ENCODE measurements at regions not wholly inside any gene's neighbourhood (a gene's known extent, or its start where the extent isn't known, plus 50 kb on each side); places are given as distances from the start of the nearest gene placed in this dataset.

DNA sequence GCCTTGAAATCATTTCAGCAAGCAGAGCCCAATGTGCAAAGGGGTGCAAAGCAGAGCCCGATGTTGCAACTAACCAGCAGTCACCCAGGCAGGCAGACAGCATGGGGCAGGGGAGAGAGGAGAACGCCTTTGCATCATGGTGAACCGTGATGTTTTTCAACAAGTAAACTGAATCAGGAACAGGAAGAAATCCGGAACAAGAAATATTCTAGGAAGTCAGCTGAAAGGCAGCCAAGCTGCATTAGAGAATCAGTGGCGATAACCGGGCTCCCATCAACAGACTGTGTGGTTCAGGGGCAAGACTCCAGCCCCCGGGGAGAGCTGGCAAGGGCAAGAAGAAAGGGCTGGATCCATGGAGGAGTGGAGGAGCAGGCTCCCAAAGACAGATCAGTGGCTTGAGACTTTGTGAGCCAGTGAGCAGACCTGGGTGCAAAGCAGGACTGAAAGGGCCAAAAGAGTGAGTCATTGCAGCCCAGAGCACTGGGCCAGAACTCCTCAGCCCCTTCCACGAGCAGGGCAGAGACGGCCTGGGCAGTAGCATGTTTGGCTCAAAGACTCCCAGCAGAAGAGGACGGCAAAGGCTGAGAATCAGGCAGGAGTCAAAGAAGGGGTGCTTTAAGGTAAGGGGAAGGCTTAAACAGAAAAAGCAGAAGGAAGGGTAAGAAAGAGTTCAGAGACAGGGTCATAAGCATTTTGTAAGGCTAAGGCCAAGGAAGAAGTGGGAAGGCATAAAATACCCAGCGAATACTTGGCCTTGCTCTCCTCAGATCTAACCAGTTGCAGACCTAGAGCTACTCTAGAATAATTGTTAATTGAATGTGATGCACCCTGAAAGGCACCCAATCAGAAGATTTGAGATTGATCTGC is 155.0 kb downstream of the SETD4 start:
- Histone ChIP-seq H3K36me3 (ENCODE audit: control insufficient read depth in 1 of 2, insufficient read depth in 2 of 2, low read length in 2 of 2) (no peaks in the 10 kb centered on the region), H3K27me3 (ENCODE audit: control insufficient read depth in 1 of 2, insufficient read depth in 2 of 2, low read length in 2 of 2) (no peaks in the 10 kb centered on the region), H3K27ac (ENCODE audit: low read depth, low read length) (no peak overlapping the region), H3K4me1 (ENCODE audit: control insufficient read depth in 1 of 2, insufficient read depth in 2 of 2, low read length in 2 of 2) (peaks cover 0 to 4% of the 10 kb centered on the region in 2 donors), H3K9me3 (ENCODE audit: control insufficient read depth in 1 of 2, low read length in 2 of 2) (no peaks in the 10 kb centered on the region), H3K4me3 (ENCODE audit: low read depth in 1 of 2, low read length in 2 of 2) (no peak overlapping the region), H3K9ac (ENCODE audit: low read depth in 1 of 2, low read length in 2 of 2) (no peak overlapping the region)

DNA sequence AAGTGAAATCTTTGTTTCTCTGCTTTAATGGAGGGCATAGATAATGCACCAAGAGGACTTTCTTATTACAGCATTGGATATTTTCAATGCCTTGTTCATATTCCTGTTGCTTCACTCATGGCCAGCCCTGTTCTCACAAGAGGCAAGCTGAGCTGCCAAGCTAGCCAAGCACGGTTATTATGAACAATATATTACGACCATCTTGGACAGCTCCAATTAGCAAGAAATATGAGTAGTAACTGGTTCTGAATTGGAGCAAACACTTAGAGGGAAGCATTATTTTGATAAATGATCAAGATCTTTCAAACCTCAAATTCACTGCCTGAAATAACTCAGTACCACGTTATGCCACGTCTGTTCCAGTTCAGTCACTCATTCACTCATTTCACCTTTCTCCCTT is 159.8 kb downstream of the SETD4 start:
- Histone ChIP-seq H3K4me1 (ENCODE audit: control insufficient read depth in 1 of 2, insufficient read depth in 2 of 2, low read length in 2 of 2) (peaks cover 0 to 4% of the 10 kb centered on the region in 2 donors), H3K9me3 (ENCODE audit: control insufficient read depth in 1 of 2, low read length in 2 of 2) (no peaks in the 10 kb centered on the region), H3K4me3 (ENCODE audit: low read depth in 1 of 2, low read length in 2 of 2) (no peak overlapping the region), H3K9ac (ENCODE audit: low read depth in 1 of 2, low read length in 2 of 2) (no peak overlapping the region), H3K27ac (ENCODE audit: low read depth, low read length) (no peak overlapping the region), H3K36me3 (ENCODE audit: control insufficient read depth in 1 of 2, insufficient read depth in 2 of 2, low read length in 2 of 2) (no peaks in the 10 kb centered on the region), H3K27me3 (ENCODE audit: control insufficient read depth in 1 of 2, insufficient read depth in 2 of 2, low read length in 2 of 2) (no peaks in the 10 kb centered on the region)

DNA sequence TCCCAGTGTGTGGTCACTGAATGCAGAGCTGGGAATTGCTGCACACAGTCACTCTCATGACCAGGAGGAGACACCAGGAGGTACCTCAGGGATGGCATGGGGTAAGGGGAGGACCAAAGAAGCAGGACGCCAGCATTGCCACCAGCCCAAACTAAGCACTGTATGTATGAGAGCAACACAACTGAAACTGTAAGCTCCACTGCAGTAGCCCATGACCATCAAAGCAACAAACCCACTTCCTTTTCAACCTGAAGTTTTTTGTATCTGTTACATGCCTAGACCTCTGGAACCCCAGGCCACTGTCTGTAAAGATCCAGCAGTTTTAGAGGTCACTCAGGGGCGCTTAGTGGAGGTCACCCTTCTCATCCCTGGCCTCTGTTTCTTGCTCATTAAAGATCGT is 164.3 kb downstream of the SETD4 start:
- Histone ChIP-seq H3K9me3 (ENCODE audit: control insufficient read depth in 1 of 2, low read length in 2 of 2) (no peaks in the 10 kb centered on the region), H3K27ac (ENCODE audit: low read depth, low read length) (no peak overlapping the region), H3K4me3 (ENCODE audit: low read depth in 1 of 2, low read length in 2 of 2) (no peak overlapping the region), H3K9ac (ENCODE audit: low read depth in 1 of 2, low read length in 2 of 2) (no peak overlapping the region), H3K36me3 (ENCODE audit: control insufficient read depth in 1 of 2, insufficient read depth in 2 of 2, low read length in 2 of 2) (no peaks in the 10 kb centered on the region), H3K4me1 (ENCODE audit: control insufficient read depth in 1 of 2, insufficient read depth in 2 of 2, low read length in 2 of 2) (no peaks in the 10 kb centered on the region), H3K27me3 (ENCODE audit: control insufficient read depth in 1 of 2, insufficient read depth in 2 of 2, low read length in 2 of 2) (no peaks in the 10 kb centered on the region)

DNA sequence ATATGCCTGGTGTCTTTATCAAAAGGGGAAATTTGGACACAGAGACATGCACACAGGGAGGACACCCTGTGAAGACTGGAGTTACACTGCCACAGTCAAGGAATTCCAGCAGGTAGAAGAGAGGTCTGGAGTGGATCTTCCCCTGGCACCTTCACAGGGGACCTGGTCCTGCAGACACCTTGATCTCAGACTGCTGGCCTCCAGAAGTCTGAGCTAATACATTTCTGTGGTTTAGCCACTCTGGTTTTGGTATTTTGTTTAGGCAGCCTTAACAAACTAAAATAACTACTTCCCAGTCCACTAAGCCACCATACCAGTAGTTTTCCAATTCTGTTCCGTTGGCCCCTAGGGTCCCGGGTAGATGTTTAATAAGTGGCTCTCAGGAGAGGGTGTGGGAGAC is 164.7 kb downstream of the SETD4 start:
- Histone ChIP-seq H3K9me3 (ENCODE audit: control insufficient read depth in 1 of 2, low read length in 2 of 2) (no peaks in the 10 kb centered on the region), H3K4me3 (ENCODE audit: low read depth in 1 of 2, low read length in 2 of 2) (no peak overlapping the region), H3K4me1 (ENCODE audit: control insufficient read depth in 1 of 2, insufficient read depth in 2 of 2, low read length in 2 of 2) (no peaks in the 10 kb centered on the region), H3K27ac (ENCODE audit: low read depth, low read length) (no peak overlapping the region), H3K27me3 (ENCODE audit: control insufficient read depth in 1 of 2, insufficient read depth in 2 of 2, low read length in 2 of 2) (no peaks in the 10 kb centered on the region), H3K9ac (ENCODE audit: low read depth in 1 of 2, low read length in 2 of 2) (no peak overlapping the region), H3K36me3 (ENCODE audit: control insufficient read depth in 1 of 2, insufficient read depth in 2 of 2, low read length in 2 of 2) (no peaks in the 10 kb centered on the region)

DNA sequence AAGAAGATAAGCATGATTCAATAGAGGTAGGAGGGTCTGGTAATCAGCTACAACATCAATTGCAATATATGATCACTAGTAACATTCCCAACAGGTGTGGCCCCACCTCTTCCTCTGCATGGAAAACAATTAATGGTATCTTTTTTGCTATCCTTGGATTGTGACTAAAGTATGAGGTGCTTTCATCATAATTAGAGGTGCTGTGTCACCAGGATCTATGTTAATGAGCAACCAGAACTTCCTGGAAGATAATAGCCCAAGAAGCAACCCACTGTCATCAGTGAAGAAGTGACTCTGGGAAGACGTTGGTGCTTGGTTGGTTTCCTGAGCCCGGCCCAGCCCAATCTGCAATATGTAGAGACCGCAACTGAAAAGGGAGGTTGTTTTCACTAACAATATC is 167.2 kb downstream of the SETD4 start:
- Histone ChIP-seq H3K9ac (ENCODE audit: low read depth in 1 of 2, low read length in 2 of 2) (no peak overlapping the region), H3K4me1 (ENCODE audit: control insufficient read depth in 1 of 2, insufficient read depth in 2 of 2, low read length in 2 of 2) (no peaks in the 10 kb centered on the region), H3K4me3 (ENCODE audit: low read depth in 1 of 2, low read length in 2 of 2) (no peak overlapping the region), H3K36me3 (ENCODE audit: control insufficient read depth in 1 of 2, insufficient read depth in 2 of 2, low read length in 2 of 2) (no peaks in the 10 kb centered on the region), H3K27ac (ENCODE audit: low read depth, low read length) (no peak overlapping the region), H3K27me3 (ENCODE audit: control insufficient read depth in 1 of 2, insufficient read depth in 2 of 2, low read length in 2 of 2) (no peaks in the 10 kb centered on the region), H3K9me3 (ENCODE audit: control insufficient read depth in 1 of 2, low read length in 2 of 2) (no peaks in the 10 kb centered on the region)

DNA sequence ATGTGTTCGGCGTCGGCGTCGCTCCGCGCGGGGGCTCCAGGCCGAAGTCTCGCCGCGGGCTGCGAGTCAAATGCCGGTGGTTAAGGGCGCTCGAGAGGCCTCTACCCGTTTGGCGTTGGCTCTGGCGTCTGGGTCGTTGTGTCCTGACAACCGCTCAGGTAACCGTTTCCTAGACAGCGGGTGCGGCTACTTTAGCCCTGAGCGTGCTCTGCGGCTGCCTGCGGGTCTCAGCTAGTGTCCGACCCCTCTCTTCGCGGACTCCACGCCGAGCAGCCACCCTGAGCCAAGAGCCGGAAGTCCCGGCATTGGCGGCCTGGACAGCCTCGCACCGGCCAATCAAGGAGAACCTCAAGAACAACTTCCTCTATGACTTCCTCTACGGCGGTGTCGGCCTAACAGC is 173.4 kb downstream of the SETD4 start:
- no peaks in the 10 kb centered on the region for H3K36me3 ChIP-seq (ENCODE audit: control insufficient read depth in 1 of 2, insufficient read depth in 2 of 2, low read length in 2 of 2)
- H3K9me3 ChIP-seq (ENCODE audit: control insufficient read depth in 1 of 2, low read length in 2 of 2): no peaks in the 10 kb centered on the region
- no peak overlapping the region for H3K27ac ChIP-seq (ENCODE audit: low read depth, low read length)
- no peak overlapping the region for H3K9ac ChIP-seq (ENCODE audit: low read depth in 1 of 2, low read length in 2 of 2)
- H3K27me3 ChIP-seq (ENCODE audit: control insufficient read depth in 1 of 2, insufficient read depth in 2 of 2, low read length in 2 of 2): peaks cover 0 to 4% of the 10 kb centered on the region in 2 donors
- H3K4me3 ChIP-seq (ENCODE audit: low read depth in 1 of 2, low read length in 2 of 2): no peak overlapping the region
- H3K4me1 ChIP-seq (ENCODE audit: control insufficient read depth in 1 of 2, insufficient read depth in 2 of 2, low read length in 2 of 2): no peaks in the 10 kb centered on the region

DNA sequence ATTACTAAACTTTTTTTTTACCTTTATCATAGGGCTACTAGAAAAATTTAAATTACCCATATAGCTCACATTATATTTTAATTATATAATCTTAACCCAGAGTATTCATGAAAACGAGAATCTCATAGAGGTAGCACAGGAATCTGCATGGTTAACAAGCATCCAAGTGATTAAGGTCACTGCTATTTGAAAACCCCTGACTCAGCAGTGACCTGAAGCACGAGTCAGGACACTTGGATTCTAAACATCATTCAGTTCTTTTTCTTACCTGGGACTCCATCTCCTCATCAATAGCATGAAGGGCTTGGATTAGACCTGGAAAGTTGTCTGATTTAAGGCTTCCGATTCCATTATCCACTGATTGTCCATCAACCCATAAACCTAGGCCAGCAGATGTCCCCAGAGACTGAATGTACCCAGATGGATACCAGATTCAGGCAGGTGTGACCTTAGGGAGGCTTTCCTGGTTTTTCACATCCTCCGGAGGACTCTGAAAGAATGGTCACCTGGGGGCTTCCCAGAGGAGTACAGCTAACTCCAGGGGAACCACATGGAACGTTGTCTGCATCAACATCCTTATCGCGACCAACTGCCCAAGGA is 174.3 kb downstream of the SETD4 start:
- H3K9me3 ChIP-seq (ENCODE audit: control insufficient read depth in 1 of 2, low read length in 2 of 2): no peaks in the 10 kb centered on the region
- no peaks in the 10 kb centered on the region for H3K4me1 ChIP-seq (ENCODE audit: control insufficient read depth in 1 of 2, insufficient read depth in 2 of 2, low read length in 2 of 2)
- no peak overlapping the region for H3K27ac ChIP-seq (ENCODE audit: low read depth, low read length)
- no peak overlapping the region for H3K9ac ChIP-seq (ENCODE audit: low read depth in 1 of 2, low read length in 2 of 2)
- H3K27me3 ChIP-seq (ENCODE audit: control insufficient read depth in 1 of 2, insufficient read depth in 2 of 2, low read length in 2 of 2): peaks cover 0 to 5% of the 10 kb centered on the region in 2 donors
- H3K36me3 ChIP-seq (ENCODE audit: control insufficient read depth in 1 of 2, insufficient read depth in 2 of 2, low read length in 2 of 2): no peaks in the 10 kb centered on the region
- H3K4me3 ChIP-seq (ENCODE audit: low read depth in 1 of 2, low read length in 2 of 2): no peak overlapping the region

DNA sequence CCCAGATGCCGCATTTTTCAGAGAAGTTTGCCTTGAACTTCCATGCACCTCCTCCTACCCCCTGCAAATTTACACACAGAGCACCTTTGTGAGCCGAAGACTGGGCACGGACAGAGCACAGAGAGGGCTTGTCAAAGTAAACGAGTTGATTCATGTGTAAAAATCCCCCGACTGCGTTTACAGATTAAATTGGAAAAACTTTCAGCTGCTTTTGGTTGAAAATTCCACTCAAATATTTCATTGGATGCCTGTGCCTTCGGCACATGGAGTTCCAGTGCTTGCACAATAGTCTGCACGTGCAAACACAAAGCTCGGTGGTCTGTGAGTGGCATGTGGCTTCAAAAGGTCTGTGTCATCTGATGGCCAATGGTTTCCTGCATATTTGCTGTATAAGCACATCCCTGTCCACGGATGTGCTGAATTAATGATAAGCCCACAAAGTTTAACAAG is 177.5 kb downstream of the SETD4 start:
- Histone ChIP-seq H3K9me3 (ENCODE audit: control insufficient read depth in 1 of 2, low read length in 2 of 2) (no peaks in the 10 kb centered on the region), H3K4me3 (ENCODE audit: low read depth in 1 of 2, low read length in 2 of 2) (no peak overlapping the region), H3K27me3 (ENCODE audit: control insufficient read depth in 1 of 2, insufficient read depth in 2 of 2, low read length in 2 of 2) (peaks cover 0 to 5% of the 10 kb centered on the region in 2 donors), H3K9ac (ENCODE audit: low read depth in 1 of 2, low read length in 2 of 2) (no peak overlapping the region), H3K27ac (ENCODE audit: low read depth, low read length) (no peak overlapping the region), H3K4me1 (ENCODE audit: control insufficient read depth in 1 of 2, insufficient read depth in 2 of 2, low read length in 2 of 2) (no peaks in the 10 kb centered on the region), H3K36me3 (ENCODE audit: control insufficient read depth in 1 of 2, insufficient read depth in 2 of 2, low read length in 2 of 2) (no peaks in the 10 kb centered on the region)

DNA sequence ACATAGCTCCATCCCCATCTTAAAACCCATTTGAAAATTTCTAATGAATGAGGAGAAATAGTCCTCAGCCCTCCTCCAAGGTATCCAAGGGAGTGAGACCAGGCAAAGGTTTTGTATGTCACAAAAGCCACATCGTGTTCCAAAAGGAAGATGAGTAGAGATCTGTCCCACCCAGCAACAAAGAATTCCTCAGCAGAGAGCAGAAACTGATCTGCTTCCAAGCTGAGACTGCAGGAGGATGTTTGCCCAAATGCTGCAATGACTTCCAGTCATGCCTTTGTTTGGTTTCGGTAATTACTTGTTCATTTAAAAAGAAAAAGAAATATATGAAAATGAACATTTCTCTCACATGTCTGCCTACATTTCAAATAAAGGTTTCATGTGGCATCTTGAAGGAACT is 186.9 kb downstream of the SETD4 start:
- peaks cover 0 to 7% of the 10 kb centered on the region in 2 donors for H3K9me3 ChIP-seq (ENCODE audit: control insufficient read depth in 1 of 2, low read length in 2 of 2)
- no peak overlapping the region for H3K9ac ChIP-seq (ENCODE audit: low read depth in 1 of 2, low read length in 2 of 2)
- H3K27ac ChIP-seq (ENCODE audit: low read depth, low read length): no peak overlapping the region
- no peaks in the 10 kb centered on the region for H3K36me3 ChIP-seq (ENCODE audit: control insufficient read depth in 1 of 2, insufficient read depth in 2 of 2, low read length in 2 of 2)
- H3K4me1 ChIP-seq (ENCODE audit: control insufficient read depth in 1 of 2, insufficient read depth in 2 of 2, low read length in 2 of 2): no peaks in the 10 kb centered on the region
- H3K4me3 ChIP-seq (ENCODE audit: low read depth in 1 of 2, low read length in 2 of 2): no peak overlapping the region
- H3K27me3 ChIP-seq (ENCODE audit: control insufficient read depth in 1 of 2, insufficient read depth in 2 of 2, low read length in 2 of 2): no peaks in the 10 kb centered on the region

DNA sequence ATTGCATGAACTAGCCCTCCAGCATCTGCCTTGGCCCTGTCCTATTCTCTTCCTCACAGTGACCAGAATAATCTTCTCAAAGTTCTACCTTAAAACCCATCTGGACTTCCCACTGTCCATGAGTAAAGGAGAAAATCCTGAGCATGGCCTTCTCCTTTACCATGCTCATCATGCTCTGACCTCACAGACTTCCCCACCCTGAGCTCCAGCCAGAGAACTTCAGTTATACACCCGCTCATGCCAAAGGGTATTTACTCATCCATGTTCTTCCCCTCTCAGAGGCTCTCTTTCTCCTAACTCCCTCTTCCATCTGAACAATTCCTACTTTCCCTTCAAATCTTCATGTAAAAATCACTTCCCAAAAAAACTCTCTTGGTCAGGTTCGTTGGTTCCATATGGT is 188.4 kb downstream of the SETD4 start:
- Histone ChIP-seq H3K4me1 (ENCODE audit: control insufficient read depth in 1 of 2, insufficient read depth in 2 of 2, low read length in 2 of 2) (no peaks in the 10 kb centered on the region), H3K9me3 (ENCODE audit: control insufficient read depth in 1 of 2, low read length in 2 of 2) (peaks cover 0 to 7% of the 10 kb centered on the region in 2 donors), H3K27ac (ENCODE audit: low read depth, low read length) (no peak overlapping the region), H3K9ac (ENCODE audit: low read depth in 1 of 2, low read length in 2 of 2) (no peak overlapping the region), H3K4me3 (ENCODE audit: low read depth in 1 of 2, low read length in 2 of 2) (no peak overlapping the region), H3K36me3 (ENCODE audit: control insufficient read depth in 1 of 2, insufficient read depth in 2 of 2, low read length in 2 of 2) (no peaks in the 10 kb centered on the region), H3K27me3 (ENCODE audit: control insufficient read depth in 1 of 2, insufficient read depth in 2 of 2, low read length in 2 of 2) (no peaks in the 10 kb centered on the region)
